B cell (primary cell): ENCODE measurements at regions not wholly inside any gene's neighbourhood (a gene's known extent, or its start where the extent isn't known, plus 50 kb on each side); places are given as distances from the start of the nearest gene placed in this dataset.

ENCODE experiments used
- EZH2 ChIP-seq: IDR thresholded peaks from 2 replicates; pipeline ENCODE4 v1.6.1; 2012; ENCODE audit warnings: borderline replicate concordance, low read depth, mild to moderate bottlenecking, moderate library complexity, low read length; ENCODE audit not compliant: insufficient read depth, poor library complexity, severe bottlenecking
- TF ChIP-seq, protein P1 (sequence below): fragments of 200-600 bp; IDR thresholded peaks from one replicate; pipeline ENCODE4 v1.8.0; 2022; ENCODE audit warnings: antibody characterized with exemption, mild to moderate bottlenecking

DNA sequence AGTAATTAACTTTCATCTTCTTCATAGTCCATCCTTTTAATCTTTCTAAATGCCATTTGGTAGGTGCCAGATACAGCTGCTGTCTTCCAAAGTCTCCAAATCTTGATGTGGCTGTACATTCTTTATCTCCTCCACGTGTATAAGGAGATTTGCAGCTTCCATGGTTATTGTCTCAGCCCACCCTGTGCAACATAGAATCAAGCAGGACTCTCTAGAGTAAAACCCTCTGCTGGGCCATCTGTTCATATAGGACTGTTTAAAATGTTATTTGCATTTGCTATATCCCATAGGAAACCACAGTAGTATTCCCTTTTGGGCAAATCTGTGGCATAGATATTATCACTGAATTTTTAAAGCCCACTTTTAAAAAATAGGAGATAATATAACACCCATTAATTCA is 527.2 kb upstream of the EPHA5 start:
- TF ChIP-seq, protein P1, sequence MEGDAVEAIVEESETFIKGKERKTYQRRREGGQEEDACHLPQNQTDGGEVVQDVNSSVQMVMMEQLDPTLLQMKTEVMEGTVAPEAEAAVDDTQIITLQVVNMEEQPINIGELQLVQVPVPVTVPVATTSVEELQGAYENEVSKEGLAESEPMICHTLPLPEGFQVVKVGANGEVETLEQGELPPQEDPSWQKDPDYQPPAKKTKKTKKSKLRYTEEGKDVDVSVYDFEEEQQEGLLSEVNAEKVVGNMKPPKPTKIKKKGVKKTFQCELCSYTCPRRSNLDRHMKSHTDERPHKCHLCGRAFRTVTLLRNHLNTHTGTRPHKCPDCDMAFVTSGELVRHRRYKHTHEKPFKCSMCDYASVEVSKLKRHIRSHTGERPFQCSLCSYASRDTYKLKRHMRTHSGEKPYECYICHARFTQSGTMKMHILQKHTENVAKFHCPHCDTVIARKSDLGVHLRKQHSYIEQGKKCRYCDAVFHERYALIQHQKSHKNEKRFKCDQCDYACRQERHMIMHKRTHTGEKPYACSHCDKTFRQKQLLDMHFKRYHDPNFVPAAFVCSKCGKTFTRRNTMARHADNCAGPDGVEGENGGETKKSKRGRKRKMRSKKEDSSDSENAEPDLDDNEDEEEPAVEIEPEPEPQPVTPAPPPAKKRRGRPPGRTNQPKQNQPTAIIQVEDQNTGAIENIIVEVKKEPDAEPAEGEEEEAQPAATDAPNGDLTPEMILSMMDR, result no peak
- TF ChIP-seq EZH2, result no peak
